ENCODE measurements at regions not wholly inside any gene's neighbourhood (a gene's known extent, or its start where the extent isn't known, plus 50 kb on each side); places are given as distances from the start of the nearest gene placed in this dataset.
"Not testable (repeated sequence)": the region's sequence is repeated elsewhere in the genome, so short reads cannot be mapped to it uniquely, and the experiment has no call there.

GRCh38 chr15:81725590-81725989 is 320.2 kb downstream of the MEX3B start:
- Mint-ChIP-seq H3K36me3 (peaks cover 18% of the 10 kb centered on the region), H3K27me3 (ENCODE audit: low read depth) (no peaks in the 10 kb centered on the region), H3K27ac (no peak overlapping the region), H3K9me3 (peaks cover 31% of the 10 kb centered on the region), H3K4me1 (peaks cover 30% of the 10 kb centered on the region), H3K4me3 (no peak overlapping the region)
- no peak for DNase-seq (ENCODE audit: low spot score in 2 of 2, unreplicated experiment in 2 of 2)
- TF ChIP-seq CTCF (IDR thresholded peaks at IDR 0.05; ENCODE audit: unreplicated experiment): no peak

GRCh38 chr15:81724536-81724935 is 321.3 kb downstream of the MEX3B start:
- peaks cover 31% of the 10 kb centered on the region for H3K9me3 Mint-ChIP-seq
- no peak for TF ChIP-seq CTCF (IDR thresholded peaks at IDR 0.05; ENCODE audit: unreplicated experiment)

GRCh38 chr15:81723701-81724100 is 322.1 kb downstream of the MEX3B start:
- Mint-ChIP-seq H3K4me3 (peak overlapping the region; percentile 8), H3K4me1 (peaks cover 21% of the 10 kb centered on the region), H3K36me3 (peaks cover 16% of the 10 kb centered on the region), H3K27ac (peak overlapping the region; percentile 80), H3K27me3 (ENCODE audit: low read depth) (no peaks in the 10 kb centered on the region), H3K9me3 (peaks cover 31% of the 10 kb centered on the region)
- no peak for DNase-seq (ENCODE audit: low spot score in 2 of 2, unreplicated experiment in 2 of 2)
- TF ChIP-seq CTCF (IDR thresholded peaks at IDR 0.05; ENCODE audit: unreplicated experiment): no peak

More at GRCh38 chr15:81724536-81724935, 321.3 kb downstream of the MEX3B start:
- no peak for DNase-seq (ENCODE audit: low spot score in 2 of 2, unreplicated experiment in 2 of 2)
- no peaks in the 10 kb centered on the region for H3K27me3 Mint-ChIP-seq (ENCODE audit: low read depth)
- H3K36me3 Mint-ChIP-seq: peaks cover 16% of the 10 kb centered on the region
- no peak overlapping the region for H3K4me3 Mint-ChIP-seq
- H3K27ac Mint-ChIP-seq: no peak overlapping the region
- H3K4me1 Mint-ChIP-seq: peaks cover 27% of the 10 kb centered on the region

GRCh38 chr15:81723113-81723651 is 322.6 kb downstream of the MEX3B start:
- H3K36me3 Mint-ChIP-seq: peaks cover 16% of the 10 kb centered on the region
- H3K4me3 Mint-ChIP-seq: peak overlapping the region; percentile 8
- peak overlapping the region; percentile 80 for H3K27ac Mint-ChIP-seq
- DNase-seq (ENCODE audit: low spot score in 2 of 2, unreplicated experiment in 2 of 2): no peak
- peaks cover 16% of the 10 kb centered on the region for H3K4me1 Mint-ChIP-seq
- no peaks in the 10 kb centered on the region for H3K27me3 Mint-ChIP-seq (ENCODE audit: low read depth)
- H3K9me3 Mint-ChIP-seq: peaks cover 29% of the 10 kb centered on the region
- no peak for TF ChIP-seq CTCF (IDR thresholded peaks at IDR 0.05; ENCODE audit: unreplicated experiment)

- not testable (repeated sequence) for H3K4me1 Mint-ChIP-seq; H3K4me3 Mint-ChIP-seq; H3K27ac Mint-ChIP-seq; DNase-seq (ENCODE audit: low spot score in 2 of 2, unreplicated experiment in 2 of 2); H3K27me3 Mint-ChIP-seq (ENCODE audit: low read depth)
- Mint-ChIP-seq H3K36me3 (peaks cover 11% of the 10 kb centered on the region), H3K9me3 (peaks cover 21% of the 10 kb centered on the region)
These were observed 329.4 kb downstream of the MEX3B start for GRCh38 chr15:81716468-81716867.

- H3K4me1 Mint-ChIP-seq: peaks cover 16% of the 10 kb centered on the region
- no peak for TF ChIP-seq CTCF (IDR thresholded peaks at IDR 0.05; ENCODE audit: unreplicated experiment)
- no peak overlapping the region for H3K4me3 Mint-ChIP-seq
- H3K27ac Mint-ChIP-seq: no peak overlapping the region
- H3K27me3 Mint-ChIP-seq (ENCODE audit: low read depth): no peaks in the 10 kb centered on the region
- DNase-seq (ENCODE audit: low spot score in 2 of 2, unreplicated experiment in 2 of 2): no peak
- H3K36me3 Mint-ChIP-seq: peaks cover 2% of the 10 kb centered on the region
- peaks cover 4% of the 10 kb centered on the region for H3K9me3 Mint-ChIP-seq
These were observed 335.5 kb downstream of the MEX3B start for GRCh38 chr15:81710328-81710727.

- DNase-seq (ENCODE audit: low spot score in 2 of 2, unreplicated experiment in 2 of 2); H3K36me3 Mint-ChIP-seq; H3K27me3 Mint-ChIP-seq (ENCODE audit: low read depth); H3K9me3 Mint-ChIP-seq; H3K4me3 Mint-ChIP-seq: not testable (repeated sequence)
- Mint-ChIP-seq H3K4me1 (peaks cover 16% of the 10 kb centered on the region), H3K27ac (peak overlapping the region; percentile 52)
These were observed 332.9 kb upstream of the TMC3 start for GRCh38 chr15:81706816-81707346.

- H3K4me1 Mint-ChIP-seq: peaks cover 16% of the 10 kb centered on the region
- H3K4me3 Mint-ChIP-seq; H3K9me3 Mint-ChIP-seq; DNase-seq (ENCODE audit: low spot score in 2 of 2, unreplicated experiment in 2 of 2); H3K36me3 Mint-ChIP-seq; H3K27me3 Mint-ChIP-seq (ENCODE audit: low read depth); H3K27ac Mint-ChIP-seq: not testable (repeated sequence)
These were observed 331.7 kb upstream of the TMC3 start for GRCh38 chr15:81705727-81706126.
